HG03565 (cell line): ENCODE measurements at regions not wholly inside any gene's neighbourhood (a gene's known extent, or its start where the extent isn't known, plus 50 kb on each side); places are given as distances from the start of the nearest gene placed in this dataset.
"Not testable (repeated sequence)": the region's sequence is repeated elsewhere in the genome, so short reads cannot be mapped to it uniquely, and the experiment has no call there.

Source experiments
- ATAC-seq: cut with Tn5 transposase; IDR thresholded peaks from one replicate; pipeline ENCODE4 v1.9.1; 2021; ENCODE audit warnings: mild to moderate bottlenecking, moderate library complexity; ENCODE audit not compliant: unreplicated experiment

GRCh38 chr6:63440057-63440456 lies 120.3 kb upstream of the LGSN start:
- ATAC-seq = no peak

- ATAC-seq = no peak
These were observed 120.8 kb upstream of the LGSN start for GRCh38 chr6:63440594-63440993.

- peak; percentile 53 for ATAC-seq
These were observed 121.6 kb upstream of the LGSN start for GRCh38 chr6:63441266-63441956.

GRCh38 chr6:63442870-63443269 lies 123.1 kb upstream of the LGSN start:
- ATAC-seq = no peak

GRCh38 chr6:63444768-63445167 lies 125.0 kb upstream of the LGSN start:
- ATAC-seq = no peak

- ATAC-seq = no peak
These were observed 125.9 kb upstream of the LOC128125822 start for GRCh38 chr6:63446405-63446804.

- no peak for ATAC-seq
These were observed 125.1 kb upstream of the LOC128125822 start for GRCh38 chr6:63447134-63447533.

GRCh38 chr6:63448229-63448628 lies 124.1 kb upstream of the LOC128125822 start:
- no peak for ATAC-seq

- no peak for ATAC-seq
These were observed 122.6 kb upstream of the LOC128125822 start for GRCh38 chr6:63449714-63450113.

GRCh38 chr6:63451238-63451637 lies 121.0 kb upstream of the LOC128125822 start:
- no peak for ATAC-seq

GRCh38 chr6:63452125-63452524 lies 120.2 kb upstream of the LOC128125822 start:
- no peak for ATAC-seq

GRCh38 chr6:63456734-63457133 lies 115.5 kb upstream of the LOC128125822 start:
- no peak for ATAC-seq

- no peak for ATAC-seq
These were observed 113.7 kb upstream of the LOC128125822 start for GRCh38 chr6:63458480-63459115.

GRCh38 chr6:63459814-63460213 lies 112.5 kb upstream of the LOC128125822 start:
- ATAC-seq = no peak

GRCh38 chr6:63460971-63461370 lies 111.3 kb upstream of the LOC128125822 start:
- no peak for ATAC-seq

GRCh38 chr6:63464060-63464459 lies 108.2 kb upstream of the LOC128125822 start:
- no peak for ATAC-seq

GRCh38 chr6:63465750-63466149 lies 106.5 kb upstream of the LOC128125822 start:
- no peak for ATAC-seq

GRCh38 chr6:63466242-63466733 lies 106.0 kb upstream of the LOC128125822 start:
- no peak for ATAC-seq

- ATAC-seq = no peak
These were observed 104.9 kb upstream of the LOC128125822 start for GRCh38 chr6:63467247-63467954.

GRCh38 chr6:63471145-63471544 lies 101.1 kb upstream of the LOC128125822 start:
- ATAC-seq = not testable (repeated sequence)

GRCh38 chr6:63471654-63472053 lies 100.6 kb upstream of the LOC128125822 start:
- no peak for ATAC-seq

- no peak for ATAC-seq
These were observed 96.6 kb upstream of the LOC128125822 start for GRCh38 chr6:63475707-63476106.
